Tibial nerve (tissue), 4 donors: ENCODE measurements at regions not wholly inside any gene's neighbourhood (a gene's known extent, or its start where the extent isn't known, plus 50 kb on each side); places are given as distances from the start of the nearest gene placed in this dataset.
A peak's percentile ranks its signal among the peaks of the same experiment; 100 is the strongest.
"Not testable (repeated sequence)": the region's sequence is repeated elsewhere in the genome, so short reads cannot be mapped to it uniquely, and the experiment has no call there.

ENCODE experiments used
- DNase-seq, 2 donors: peaks; one replicate each; pipeline ENCODE4 v3.0.0-alpha.2; 2019; ENCODE audit warnings: low spot score in 2 of 2
- H3K27ac ChIP-seq, 4 donors: fragments of 200-600 bp; sonication (generic) in 3 of 4; one replicate each; pipeline ENCODE4 v1.5.1; 2017 to 2019; ENCODE audit warnings: mild to moderate bottlenecking in 1 of 4
- H3K27me3 ChIP-seq, 2 donors: fragments of 200-600 bp; sonication (generic) in 1 of 2; one replicate each; pipeline versions ENCODE4 v1.5.1 to v1.6.0; 2017 to 2019
- H3K36me3 ChIP-seq, 3 donors: fragments of 200-600 bp; sonication (generic); one replicate each; pipeline ENCODE4 v1.5.1; 2018 to 2019
- H3K4me1 ChIP-seq, 4 donors: fragments of 200-600 bp; sonication (generic) in 3 of 4; one replicate each; pipeline ENCODE4 v1.5.1; 2017 to 2019
- H3K4me3 ChIP-seq, 4 donors: fragments of 200-600 bp; sonication (generic) in 3 of 4; one replicate each; pipeline ENCODE4 v1.5.1; 2017 to 2019; ENCODE audit warnings: mild to moderate bottlenecking in 1 of 4, moderate library complexity in 1 of 4
- H3K9me3 ChIP-seq, 4 donors: fragments of 200-600 bp; sonication (generic) in 3 of 4; one replicate each; pipeline ENCODE4 v1.5.1; 2017 to 2019
- EP300 ChIP-seq, 2 donors: sonication (generic); formaldehyde crosslinking; IDR thresholded peaks; one replicate each; pipeline ENCODE4 v1.6.1; 2017; ENCODE audit warnings: antibody characterized with exemption in 2 of 2, mild to moderate bottlenecking in 1 of 2
- WGBS, 2 donors: methylation state at CpG; one replicate each; pipeline ENCODE4 v1.1.5; 2018; 5-methylcytosine and 5-hydroxymethylcytosine counted together

- WGBS, 2 donors = 1 to 20% methylated on average over 26 to 33 of the region's 48 CpGs
- H3K36me3 ChIP-seq, H3K9me3 ChIP-seq, H3K27me3 ChIP-seq, H3K4me1 ChIP-seq: not testable (repeated sequence)
- DNase-seq = peak in 1 of 2 donors; percentile 28
- Histone ChIP-seq H3K4me3 (peak overlapping the region; percentile 42 to 54 (median 46)), H3K27ac (peak overlapping the region; percentile 67 to 82 (median 74))
- peak in 1 of 2 donors; percentile 69 for TF ChIP-seq EP300 (IDR thresholded peaks at IDR 0.05)
Observed at GRCh38 chr9:62897411-62898225, 1707.8 kb downstream of the SPATA31A7 start.

- H3K27me3 ChIP-seq, H3K27ac ChIP-seq, H3K36me3 ChIP-seq, H3K4me3 ChIP-seq, H3K9me3 ChIP-seq, H3K4me1 ChIP-seq, DNase-seq: not testable (repeated sequence)
- 90 to 92% methylated on average over 3 to 4 of the region's 4 CpGs for WGBS, 2 donors
Observed at GRCh38 chr9:62899666-62900065, 1709.8 kb downstream of the SPATA31A7 start.

GRCh38 chr9:62904061-62904460 is 1714.2 kb downstream of the SPATA31A7 start:
- not testable (repeated sequence) for H3K27me3 ChIP-seq, H3K9me3 ChIP-seq, H3K27ac ChIP-seq, DNase-seq, H3K4me1 ChIP-seq, H3K36me3 ChIP-seq, H3K4me3 ChIP-seq
- WGBS, 2 donors = 85 to 91% methylated on average over 3 of the region's 3 CpGs

GRCh38 chr9:62905722-62906121 is 1715.9 kb downstream of the SPATA31A7 start:
- not testable (repeated sequence) for H3K27ac ChIP-seq, H3K4me1 ChIP-seq, H3K27me3 ChIP-seq, H3K9me3 ChIP-seq, DNase-seq, H3K36me3 ChIP-seq, H3K4me3 ChIP-seq
- 96 to 98% methylated on average over 3 of the region's 5 CpGs for WGBS, 2 donors

- H3K4me3 ChIP-seq = not testable (repeated sequence)
- WGBS, 2 donors = 74 to 89% methylated on average over 5 to 6 of the region's 11 CpGs
Observed at GRCh38 chr9:62907866-62908265, 1718.0 kb downstream of the SPATA31A7 start.

GRCh38 chr9:62908271-62908670 is 1718.4 kb downstream of the SPATA31A7 start:
- DNase-seq = not testable (repeated sequence)
- no CpG with 5 or more reads among the region's 4 CpGs for WGBS, 2 donors

More at GRCh38 chr9:62907866-62908265, 1718.0 kb downstream of the SPATA31A7 start:
- H3K4me1 ChIP-seq, H3K27ac ChIP-seq, DNase-seq, H3K9me3 ChIP-seq, H3K27me3 ChIP-seq, H3K36me3 ChIP-seq: not testable (repeated sequence)

GRCh38 chr9:62909447-62909846 is 1719.6 kb downstream of the SPATA31A7 start:
- DNase-seq, H3K27me3 ChIP-seq, H3K9me3 ChIP-seq, H3K27ac ChIP-seq, H3K4me1 ChIP-seq, H3K4me3 ChIP-seq, H3K36me3 ChIP-seq: not testable (repeated sequence)
- WGBS, 2 donors = 81 to 83% methylated on average over 5 to 6 of the region's 8 CpGs

More at GRCh38 chr9:62908271-62908670, 1718.4 kb downstream of the SPATA31A7 start:
- not testable (repeated sequence) for H3K9me3 ChIP-seq, H3K27ac ChIP-seq, H3K4me3 ChIP-seq, H3K27me3 ChIP-seq, H3K36me3 ChIP-seq, H3K4me1 ChIP-seq

- DNase-seq = not testable (repeated sequence)
- no CpG with 5 or more reads among the region's 4 CpGs for WGBS, 2 donors
Observed at GRCh38 chr9:62912278-62912677, 1722.4 kb downstream of the SPATA31A7 start.

GRCh38 chr9:62915168-62915567 is 1725.3 kb downstream of the SPATA31A7 start:
- H3K27ac ChIP-seq, H3K27me3 ChIP-seq, H3K4me3 ChIP-seq, H3K9me3 ChIP-seq, H3K4me1 ChIP-seq, H3K36me3 ChIP-seq, DNase-seq: not testable (repeated sequence)
- WGBS, 2 donors = 25 to 34% methylated on average over 11 to 13 of the region's 21 CpGs

More at GRCh38 chr9:62912278-62912677, 1722.4 kb downstream of the SPATA31A7 start:
- not testable (repeated sequence) for H3K27ac ChIP-seq, H3K4me3 ChIP-seq, H3K9me3 ChIP-seq, H3K4me1 ChIP-seq, H3K27me3 ChIP-seq, H3K36me3 ChIP-seq

- H3K4me3 ChIP-seq, H3K36me3 ChIP-seq, H3K27ac ChIP-seq, H3K4me1 ChIP-seq, DNase-seq, H3K27me3 ChIP-seq, H3K9me3 ChIP-seq: not testable (repeated sequence)
- WGBS, 2 donors = no CpG with 5 or more reads among the region's 32 CpGs
Observed at GRCh38 chr9:62915661-62916060, 1725.8 kb downstream of the SPATA31A7 start.

GRCh38 chr9:62918648-62919385 is 1729.0 kb downstream of the SPATA31A7 start:
- WGBS, 2 donors = 84 to 94% methylated on average over 2 to 3 of the region's 3 CpGs
- DNase-seq = not testable (repeated sequence)

GRCh38 chr9:62931484-62931883 is 1741.6 kb downstream of the SPATA31A7 start:
- not testable (repeated sequence) for H3K4me3 ChIP-seq, H3K27me3 ChIP-seq, H3K36me3 ChIP-seq, H3K27ac ChIP-seq, H3K4me1 ChIP-seq, H3K9me3 ChIP-seq, DNase-seq
- WGBS, 2 donors = no CpG with 5 or more reads among the region's 4 CpGs

More at GRCh38 chr9:62918648-62919385, 1729.0 kb downstream of the SPATA31A7 start:
- not testable (repeated sequence) for H3K4me3 ChIP-seq, H3K9me3 ChIP-seq, H3K4me1 ChIP-seq, H3K27ac ChIP-seq, H3K36me3 ChIP-seq, H3K27me3 ChIP-seq

GRCh38 chr9:62952840-62953239 is 1763.0 kb downstream of the SPATA31A7 start:
- H3K4me3 ChIP-seq, DNase-seq, H3K9me3 ChIP-seq, H3K36me3 ChIP-seq, H3K27me3 ChIP-seq, H3K27ac ChIP-seq, H3K4me1 ChIP-seq: not testable (repeated sequence)
- WGBS, 2 donors = no CpG with 5 or more reads among the region's 2 CpGs
